Stimulated activated memory B cell treated with anti-CD40 and anti-IgM and Interleukin-4, amounts not matched to agents 10 μg/mL and 1 μg/mL and 100 μg/mL, for 72 hours (primary cell): ENCODE measurements at regions not wholly inside any gene's neighbourhood (a gene's known extent, or its start where the extent isn't known, plus 50 kb on each side); places are given as distances from the start of the nearest gene placed in this dataset.

Experiments used
- ATAC-seq: fragments of 150-1000 bp; cut with Tn5 transposase; 2 replicates; pipeline ENCODE4 v1.10.0; 2021
- H3K27ac Mint-ChIP-seq: one replicate; pipeline ENCODE4 v1.8.0; 2022; ENCODE audit warnings: mild to moderate bottlenecking, mixed read lengths
- H3K27me3 Mint-ChIP-seq: one replicate; pipeline ENCODE4 v1.8.0; 2022; ENCODE audit warnings: mixed read lengths
- H3K36me3 Mint-ChIP-seq: one replicate; pipeline ENCODE4 v1.8.0; 2022; ENCODE audit warnings: mixed read lengths
- H3K4me1 Mint-ChIP-seq: one replicate; pipeline ENCODE4 v1.8.0; 2022; ENCODE audit warnings: mixed read lengths
- H3K4me3 Mint-ChIP-seq: one replicate; pipeline ENCODE4 v1.8.0; 2022; ENCODE audit warnings: mild to moderate bottlenecking, moderate library complexity, mixed read lengths
- H3K9me3 Mint-ChIP-seq: one replicate; pipeline ENCODE4 v1.8.0; 2022; ENCODE audit warnings: mixed read lengths

- no peaks in the 10 kb centered on the region for H3K36me3 Mint-ChIP-seq
- peaks cover 27% of the 10 kb centered on the region for H3K27me3 Mint-ChIP-seq
- H3K4me3 Mint-ChIP-seq = no peak overlapping the region
- no peak overlapping the region for H3K27ac Mint-ChIP-seq
- no peaks in the 10 kb centered on the region for H3K4me1 Mint-ChIP-seq
- ATAC-seq = no peak
- peaks cover 5% of the 10 kb centered on the region for H3K9me3 Mint-ChIP-seq
Measured at GRCh38 chr22:49066619-49067018, 761.1 kb downstream of the BRD1 start.

DNA sequence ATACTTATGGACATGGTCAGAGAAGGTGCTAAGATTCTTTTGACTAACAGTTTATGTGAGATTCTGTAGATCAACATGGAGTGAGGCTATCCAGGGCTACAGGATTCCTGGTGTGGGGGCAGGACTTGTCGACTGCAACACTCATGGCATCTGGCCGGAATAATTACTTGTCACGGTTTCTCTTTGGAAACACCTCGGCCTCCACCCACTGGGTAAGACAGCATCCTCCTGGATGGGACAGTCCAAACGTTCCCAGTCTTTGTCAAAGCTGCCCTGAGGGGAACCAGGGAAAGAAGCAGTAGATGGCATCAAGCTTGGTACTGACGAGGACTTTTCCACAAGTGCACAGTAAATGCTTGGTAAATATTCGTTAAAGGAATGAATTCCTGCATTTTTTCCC, 762.8 kb downstream of the BRD1 start:
- Mint-ChIP-seq H3K4me1 (no peaks in the 10 kb centered on the region), H3K9me3 (no peaks in the 10 kb centered on the region), H3K27me3 (peaks cover 27% of the 10 kb centered on the region), H3K27ac (no peak overlapping the region), H3K4me3 (no peak overlapping the region), H3K36me3 (no peaks in the 10 kb centered on the region)
- ATAC-seq = no peak

DNA sequence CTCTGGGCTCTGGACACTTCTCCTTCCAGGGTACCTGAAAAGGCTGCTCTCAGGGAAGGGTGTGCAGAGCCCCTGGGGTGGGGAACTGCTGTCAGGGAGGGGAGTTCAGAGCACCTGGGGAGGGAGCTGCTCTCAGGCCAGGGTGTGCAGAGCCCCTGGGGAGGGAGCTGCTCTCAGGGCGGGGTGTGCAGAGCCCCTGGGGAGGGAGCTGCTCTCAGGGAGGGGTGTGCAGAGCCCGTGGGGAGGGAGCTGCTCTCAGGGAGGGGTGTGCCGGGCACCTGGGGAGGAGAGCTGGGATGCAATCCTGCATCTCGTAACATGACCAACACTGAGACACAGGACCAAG, 764.2 kb downstream of the BRD1 start:
- H3K36me3 Mint-ChIP-seq = no peaks in the 10 kb centered on the region
- H3K9me3 Mint-ChIP-seq = no peaks in the 10 kb centered on the region
- no peaks in the 10 kb centered on the region for H3K4me1 Mint-ChIP-seq
- H3K27ac Mint-ChIP-seq = no peak overlapping the region
- ATAC-seq = no peak
- H3K27me3 Mint-ChIP-seq = peaks cover 30% of the 10 kb centered on the region
- H3K4me3 Mint-ChIP-seq = no peak overlapping the region

- Mint-ChIP-seq H3K4me1 (no peaks in the 10 kb centered on the region), H3K4me3 (no peak overlapping the region), H3K27me3 (peaks cover 35% of the 10 kb centered on the region), H3K27ac (no peak overlapping the region), H3K36me3 (no peaks in the 10 kb centered on the region), H3K9me3 (no peaks in the 10 kb centered on the region)
- no peak for ATAC-seq
Measured at GRCh38 chr22:49062802-49063544, 764.7 kb downstream of the BRD1 start.

DNA sequence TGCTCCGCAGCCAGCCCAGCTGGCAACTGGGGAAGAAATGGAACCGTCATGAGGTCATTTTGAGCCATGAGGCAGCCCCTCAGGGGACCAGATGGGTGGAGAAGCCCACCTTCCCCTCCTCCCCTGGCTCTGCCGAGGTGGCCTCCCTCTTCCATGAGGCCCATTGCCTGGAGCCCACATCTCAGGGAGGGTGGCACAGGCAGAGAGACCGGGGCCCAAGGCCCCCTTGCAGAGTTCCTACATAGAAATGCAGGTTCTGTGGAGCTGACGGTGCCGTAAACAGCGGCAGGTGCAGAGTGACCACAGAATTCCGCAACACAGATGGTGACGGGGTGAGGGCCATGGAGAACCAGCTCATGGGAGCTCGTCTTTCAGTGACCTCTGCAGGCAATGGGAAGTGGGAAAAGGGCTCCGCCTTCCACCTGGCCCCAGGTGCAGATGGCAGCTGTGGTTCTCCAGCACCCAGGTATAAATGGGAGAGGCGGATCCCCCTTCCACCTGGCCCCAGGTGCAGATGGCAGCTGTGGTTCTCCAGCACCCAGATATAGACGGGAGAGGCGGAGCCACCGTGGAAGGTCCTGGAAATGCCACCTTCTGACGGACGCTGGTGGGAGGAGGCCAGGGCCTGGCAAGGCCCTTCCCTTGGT, 765.4 kb downstream of the BRD1 start:
- Mint-ChIP-seq H3K4me1 (no peaks in the 10 kb centered on the region), H3K27ac (no peak overlapping the region), H3K9me3 (no peaks in the 10 kb centered on the region), H3K27me3 (peaks cover 34% of the 10 kb centered on the region), H3K4me3 (no peak overlapping the region), H3K36me3 (no peaks in the 10 kb centered on the region)
- no peak for ATAC-seq

- Mint-ChIP-seq H3K27ac (no peak overlapping the region), H3K9me3 (no peaks in the 10 kb centered on the region), H3K36me3 (no peaks in the 10 kb centered on the region), H3K4me3 (no peak overlapping the region), H3K27me3 (peaks cover 23% of the 10 kb centered on the region), H3K4me1 (no peaks in the 10 kb centered on the region)
- no peak for ATAC-seq
Measured at GRCh38 chr22:49057910-49058309, 769.8 kb downstream of the BRD1 start.

DNA sequence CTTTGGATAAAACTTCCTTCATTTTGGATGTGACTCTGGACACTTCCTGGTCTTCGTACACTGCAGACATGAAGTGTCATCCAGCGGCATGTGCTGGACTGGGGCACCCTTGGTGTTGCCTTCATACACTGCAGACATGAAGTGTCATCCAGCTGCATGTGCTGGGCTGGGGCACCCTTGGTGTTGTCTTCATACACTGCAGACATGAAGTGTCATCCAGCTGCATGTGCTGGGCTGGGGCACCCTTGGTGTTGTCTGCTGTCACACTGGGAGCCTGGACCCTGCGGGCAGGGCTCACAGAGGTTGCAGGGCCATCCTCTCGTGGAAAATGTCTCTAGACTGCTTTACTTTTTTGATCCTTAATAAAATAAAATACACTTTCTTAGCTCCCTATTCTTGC, 771.4 kb downstream of the BRD1 start:
- Mint-ChIP-seq H3K4me3 (no peak overlapping the region), H3K27me3 (peaks cover 12% of the 10 kb centered on the region)
- ATAC-seq = no peak

GRCh38 chr22:49055406-49055805, 772.3 kb downstream of the BRD1 start:
- ATAC-seq = no peak
- H3K36me3 Mint-ChIP-seq = no peaks in the 10 kb centered on the region
- H3K4me3 Mint-ChIP-seq = no peak overlapping the region
- peaks cover 12% of the 10 kb centered on the region for H3K27me3 Mint-ChIP-seq
- H3K4me1 Mint-ChIP-seq = no peaks in the 10 kb centered on the region
- no peaks in the 10 kb centered on the region for H3K9me3 Mint-ChIP-seq
- no peak overlapping the region for H3K27ac Mint-ChIP-seq

More for the DNA sequence above, 771.4 kb downstream of the BRD1 start:
- Mint-ChIP-seq H3K27ac (no peak overlapping the region), H3K36me3 (no peaks in the 10 kb centered on the region), H3K9me3 (no peaks in the 10 kb centered on the region), H3K4me1 (no peaks in the 10 kb centered on the region)

DNA sequence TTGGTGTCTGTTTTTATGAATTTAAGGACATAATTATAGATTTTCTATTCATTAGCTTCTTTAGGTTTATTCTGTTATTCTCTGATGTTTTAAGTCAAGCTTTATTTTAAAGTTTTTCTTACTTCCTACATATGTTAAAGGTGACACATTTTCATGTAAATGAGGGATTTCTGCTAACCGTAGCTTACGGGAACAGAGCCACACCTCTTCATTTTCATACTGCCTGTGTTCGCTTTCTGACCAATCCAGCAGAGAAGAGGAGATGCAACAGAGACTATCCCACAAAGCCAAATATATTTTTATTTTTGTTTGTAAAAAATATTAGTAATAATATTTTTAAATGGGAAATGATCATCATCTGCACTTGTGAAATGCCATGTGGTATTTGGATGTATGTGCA, 774.1 kb downstream of the BRD1 start:
- Mint-ChIP-seq H3K27me3 (peaks cover 10% of the 10 kb centered on the region), H3K4me3 (no peak overlapping the region), H3K27ac (no peak overlapping the region), H3K9me3 (no peaks in the 10 kb centered on the region), H3K36me3 (no peaks in the 10 kb centered on the region), H3K4me1 (no peaks in the 10 kb centered on the region)
- no peak for ATAC-seq

- no peaks in the 10 kb centered on the region for H3K4me1 Mint-ChIP-seq
- ATAC-seq = no peak
- no peaks in the 10 kb centered on the region for H3K36me3 Mint-ChIP-seq
- no peaks in the 10 kb centered on the region for H3K27me3 Mint-ChIP-seq
- peak overlapping the region; percentile 52 for H3K27ac Mint-ChIP-seq
- peak overlapping the region; percentile 86 for H3K4me3 Mint-ChIP-seq
- no peaks in the 10 kb centered on the region for H3K9me3 Mint-ChIP-seq
Measured at GRCh38 chr22:49052560-49052959, 775.1 kb downstream of the BRD1 start.

DNA sequence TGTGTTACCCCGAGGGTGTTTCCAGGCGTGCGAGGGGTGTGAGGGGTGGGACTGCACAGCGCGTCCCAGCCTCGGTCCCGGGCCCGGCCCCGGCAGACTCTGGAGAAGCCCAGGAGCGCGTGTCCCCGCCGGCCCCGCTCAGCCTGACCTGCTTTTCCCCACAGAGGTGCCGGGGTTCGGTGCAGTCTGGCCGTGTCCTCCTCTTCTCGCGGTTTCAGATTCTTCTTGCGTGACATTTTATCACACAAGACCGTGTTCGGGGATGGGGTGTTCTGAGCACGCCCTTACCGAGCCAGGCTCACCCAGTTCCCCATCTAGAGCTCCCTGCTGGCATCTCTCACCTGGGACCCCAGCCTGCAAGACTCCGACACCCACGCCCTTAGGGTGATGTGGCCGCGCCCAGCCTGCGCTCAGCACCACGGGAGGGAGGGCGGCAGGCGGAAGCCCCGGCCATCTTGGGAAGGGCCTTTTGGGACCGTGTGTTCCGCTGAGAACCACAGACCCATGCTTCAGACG, 775.6 kb downstream of the BRD1 start:
- no peaks in the 10 kb centered on the region for H3K36me3 Mint-ChIP-seq
- H3K4me3 Mint-ChIP-seq = peak overlapping the region; percentile 86
- peak; percentile 82 for ATAC-seq
- no peaks in the 10 kb centered on the region for H3K27me3 Mint-ChIP-seq
- peak overlapping the region; percentile 52 for H3K27ac Mint-ChIP-seq
- no peaks in the 10 kb centered on the region for H3K9me3 Mint-ChIP-seq
- H3K4me1 Mint-ChIP-seq = no peaks in the 10 kb centered on the region

GRCh38 chr22:49051491-49052022, 776.1 kb downstream of the BRD1 start:
- ATAC-seq = no peak

GRCh38 chr22:49049691-49050090, 778.0 kb downstream of the BRD1 start:
- H3K27me3 Mint-ChIP-seq = peaks cover 12% of the 10 kb centered on the region
- no peaks in the 10 kb centered on the region for H3K9me3 Mint-ChIP-seq
- no peak for ATAC-seq
- H3K4me1 Mint-ChIP-seq = no peaks in the 10 kb centered on the region
- no peak overlapping the region for H3K27ac Mint-ChIP-seq
- no peak overlapping the region for H3K4me3 Mint-ChIP-seq
- no peaks in the 10 kb centered on the region for H3K36me3 Mint-ChIP-seq

More at GRCh38 chr22:49051491-49052022, 776.1 kb downstream of the BRD1 start:
- H3K36me3 Mint-ChIP-seq = no peaks in the 10 kb centered on the region
- no peak overlapping the region for H3K27ac Mint-ChIP-seq
- H3K4me1 Mint-ChIP-seq = no peaks in the 10 kb centered on the region
- peak overlapping the region; percentile 86 for H3K4me3 Mint-ChIP-seq
- no peaks in the 10 kb centered on the region for H3K9me3 Mint-ChIP-seq
- no peaks in the 10 kb centered on the region for H3K27me3 Mint-ChIP-seq

DNA sequence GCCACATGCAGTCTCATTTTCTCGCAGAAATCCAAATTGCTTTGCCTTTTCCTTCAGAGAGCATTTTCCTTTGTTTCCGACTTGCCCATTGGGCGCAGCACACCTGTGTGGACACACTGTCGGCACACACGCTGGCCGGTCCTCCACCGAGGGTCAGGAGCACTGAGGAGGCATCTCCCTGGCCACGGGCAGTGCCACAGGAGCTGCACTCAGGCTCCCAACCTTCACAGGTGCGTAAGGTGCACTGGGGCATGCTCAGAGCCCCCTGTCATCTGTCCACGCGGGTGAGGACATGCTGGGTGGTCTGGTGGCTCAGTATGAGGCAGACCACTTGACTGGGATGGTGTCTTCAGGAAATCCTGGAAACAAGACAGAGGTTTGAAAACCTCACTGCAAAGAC, 779.1 kb downstream of the BRD1 start:
- ATAC-seq = no peak
- no peaks in the 10 kb centered on the region for H3K9me3 Mint-ChIP-seq
- H3K27ac Mint-ChIP-seq = no peak overlapping the region
- H3K4me3 Mint-ChIP-seq = no peak overlapping the region
- H3K36me3 Mint-ChIP-seq = no peaks in the 10 kb centered on the region
- no peaks in the 10 kb centered on the region for H3K4me1 Mint-ChIP-seq
- H3K27me3 Mint-ChIP-seq = peaks cover 16% of the 10 kb centered on the region

DNA sequence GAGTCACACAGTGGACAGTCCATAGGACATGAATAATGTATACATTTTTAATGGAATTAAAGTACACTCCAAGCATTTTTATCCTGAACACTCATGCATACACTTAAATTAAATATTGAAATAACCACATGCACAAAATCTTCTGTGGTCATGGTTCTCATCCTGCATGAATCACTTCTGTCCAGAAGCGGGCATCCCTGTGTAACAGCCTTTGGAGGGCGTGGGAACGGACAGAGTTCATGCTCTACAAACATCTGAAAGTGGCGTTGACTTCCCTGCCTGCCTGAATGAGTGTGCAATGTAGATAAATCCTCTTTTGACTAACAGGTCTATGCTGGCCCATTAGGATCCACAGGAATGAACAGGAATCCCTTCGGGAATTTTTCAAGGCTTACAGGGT, 780.2 kb downstream of the BRD1 start:
- Mint-ChIP-seq H3K4me1 (no peaks in the 10 kb centered on the region), H3K27me3 (peaks cover 16% of the 10 kb centered on the region)
- no peak for ATAC-seq

More for the DNA sequence above, 780.2 kb downstream of the BRD1 start:
- H3K27ac Mint-ChIP-seq = no peak overlapping the region
- no peak overlapping the region for H3K4me3 Mint-ChIP-seq
- no peaks in the 10 kb centered on the region for H3K9me3 Mint-ChIP-seq
- H3K36me3 Mint-ChIP-seq = no peaks in the 10 kb centered on the region
